ENCODE measurements at regions not wholly inside any gene's neighbourhood (a gene's known extent, or its start where the extent isn't known, plus 50 kb on each side); places are given as distances from the start of the nearest gene placed in this dataset.

DNA sequence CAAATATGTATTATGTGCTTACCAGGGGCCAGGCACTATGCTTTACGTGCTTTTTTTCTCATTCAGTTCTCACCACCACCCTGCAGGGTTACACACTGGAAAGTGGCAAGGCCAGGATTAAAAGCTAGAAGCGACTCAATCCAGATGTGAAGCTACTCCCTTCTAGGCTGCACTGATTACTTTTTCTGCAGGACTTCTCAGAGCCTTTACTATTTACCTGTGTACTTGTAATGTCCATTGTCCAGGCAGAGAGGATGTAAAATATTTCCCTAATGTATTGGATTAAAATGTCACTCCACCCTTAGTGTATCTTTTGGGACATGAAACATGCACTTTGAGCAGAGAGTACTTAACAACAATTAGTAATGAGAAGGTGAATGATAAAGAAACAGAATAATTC is 287.5 kb upstream of the EEF2KMT start:
- H3K27me3 Mint-ChIP-seq: peaks cover 8% of the 10 kb centered on the region
- no peak for ATAC-seq (replicated peaks)
- peaks cover 7% of the 10 kb centered on the region for H3K9me3 Mint-ChIP-seq
- H3K36me3 Mint-ChIP-seq (ENCODE audit: low read depth): no peaks in the 10 kb centered on the region
- H3K27ac Mint-ChIP-seq: no peak overlapping the region
- H3K4me3 Mint-ChIP-seq: no peak overlapping the region
- H3K4me1 Mint-ChIP-seq: no peaks in the 10 kb centered on the region

DNA sequence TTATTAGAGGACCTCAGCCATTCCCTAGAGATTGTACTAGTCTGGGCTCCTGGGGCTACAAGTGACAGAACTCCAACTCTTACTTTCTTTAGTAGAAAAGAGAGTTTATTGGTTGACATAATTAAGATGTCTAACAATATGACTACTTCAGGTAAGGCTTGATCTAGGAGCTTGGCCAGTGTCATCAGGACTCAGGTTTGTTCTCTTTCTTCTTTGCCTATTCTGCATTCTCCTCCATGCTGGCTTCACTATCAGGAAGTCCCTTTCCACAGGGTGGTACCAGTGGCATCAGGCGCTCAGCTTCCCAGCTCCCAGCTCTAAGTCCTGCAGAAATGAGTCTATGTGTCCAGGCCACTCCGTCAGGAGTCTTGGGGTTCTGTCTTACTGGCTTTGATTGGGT is 286.1 kb upstream of the EEF2KMT start:
- Mint-ChIP-seq H3K27ac (no peak overlapping the region), H3K4me1 (no peaks in the 10 kb centered on the region), H3K36me3 (ENCODE audit: low read depth) (no peaks in the 10 kb centered on the region), H3K27me3 (peaks cover 8% of the 10 kb centered on the region), H3K9me3 (peaks cover 7% of the 10 kb centered on the region), H3K4me3 (no peak overlapping the region)
- no peak for ATAC-seq (replicated peaks)

DNA sequence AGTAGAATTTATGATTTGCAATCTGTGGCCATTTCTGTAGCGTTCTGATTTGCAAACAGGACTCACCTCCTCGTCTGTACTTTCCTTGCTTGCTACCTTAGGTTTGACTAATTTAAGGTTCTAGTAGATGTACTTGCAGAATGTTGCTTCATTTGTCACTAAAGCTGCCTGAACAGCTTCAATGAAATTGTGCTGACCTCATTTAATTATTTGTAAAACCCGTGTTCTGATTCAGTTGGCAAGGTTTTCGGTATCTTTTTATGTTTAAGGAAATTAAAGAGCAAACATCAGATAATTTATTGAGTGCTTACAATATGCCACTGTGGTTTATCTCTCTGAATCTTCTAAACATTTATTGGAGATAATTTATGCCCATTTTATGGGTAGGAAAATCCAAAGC is 284.9 kb upstream of the EEF2KMT start:
- no peaks in the 10 kb centered on the region for H3K4me1 Mint-ChIP-seq
- H3K4me3 Mint-ChIP-seq: no peak overlapping the region
- no peak for ATAC-seq (replicated peaks)
- H3K36me3 Mint-ChIP-seq (ENCODE audit: low read depth): no peaks in the 10 kb centered on the region
- H3K27ac Mint-ChIP-seq: no peak overlapping the region
- peaks cover 7% of the 10 kb centered on the region for H3K9me3 Mint-ChIP-seq
- H3K27me3 Mint-ChIP-seq: peaks cover 7% of the 10 kb centered on the region

DNA sequence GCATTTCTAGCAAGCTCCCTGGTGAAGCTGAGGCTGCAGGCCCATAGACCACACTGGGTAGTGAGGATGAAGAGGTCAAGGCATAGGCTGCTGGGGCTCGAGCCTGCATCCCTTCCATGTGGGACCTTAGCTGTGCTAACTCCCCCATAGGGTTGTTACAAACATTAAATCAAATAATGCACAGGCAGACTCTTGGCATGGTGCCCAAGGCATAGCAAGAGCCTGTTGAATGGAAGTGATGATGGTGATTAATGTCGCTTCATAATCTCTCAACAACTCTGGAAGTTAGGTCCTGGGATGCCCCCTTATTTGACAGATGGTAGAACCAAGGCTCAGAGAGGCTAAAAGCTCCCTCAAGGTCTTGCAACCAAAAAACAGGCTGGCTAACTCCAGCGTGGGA is 283.9 kb upstream of the EEF2KMT start:
- ATAC-seq (replicated peaks): no peak
- no peaks in the 10 kb centered on the region for H3K4me1 Mint-ChIP-seq
- H3K27me3 Mint-ChIP-seq: peaks cover 13% of the 10 kb centered on the region
- no peak overlapping the region for H3K27ac Mint-ChIP-seq
- H3K4me3 Mint-ChIP-seq: no peak overlapping the region
- H3K9me3 Mint-ChIP-seq: peaks cover 7% of the 10 kb centered on the region
- no peaks in the 10 kb centered on the region for H3K36me3 Mint-ChIP-seq (ENCODE audit: low read depth)

DNA sequence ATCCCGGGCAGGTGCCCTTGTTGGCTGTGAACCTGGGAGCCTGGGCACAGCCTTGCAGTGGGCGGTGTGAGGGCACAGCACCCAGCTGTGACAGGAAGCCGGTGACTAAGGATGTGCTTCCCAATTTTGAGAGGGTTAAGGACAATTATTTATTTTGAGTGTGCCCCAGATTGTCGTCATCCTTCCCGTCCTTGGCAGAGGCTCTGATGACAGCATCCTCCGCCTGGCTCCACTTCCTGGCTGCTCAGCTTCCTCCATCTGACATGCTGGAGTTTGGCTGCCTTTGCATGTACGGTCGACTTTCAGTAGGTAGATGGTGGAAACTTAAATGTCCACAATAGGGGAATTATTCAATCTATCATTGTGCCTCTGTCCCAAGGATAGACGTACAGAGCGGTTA is 282.4 kb upstream of the EEF2KMT start:
- H3K36me3 Mint-ChIP-seq (ENCODE audit: low read depth): no peaks in the 10 kb centered on the region
- peaks cover 7% of the 10 kb centered on the region for H3K9me3 Mint-ChIP-seq
- no peak overlapping the region for H3K27ac Mint-ChIP-seq
- H3K27me3 Mint-ChIP-seq: peaks cover 23% of the 10 kb centered on the region
- no peak for ATAC-seq (replicated peaks)
- H3K4me3 Mint-ChIP-seq: no peak overlapping the region
- H3K4me1 Mint-ChIP-seq: no peaks in the 10 kb centered on the region

DNA sequence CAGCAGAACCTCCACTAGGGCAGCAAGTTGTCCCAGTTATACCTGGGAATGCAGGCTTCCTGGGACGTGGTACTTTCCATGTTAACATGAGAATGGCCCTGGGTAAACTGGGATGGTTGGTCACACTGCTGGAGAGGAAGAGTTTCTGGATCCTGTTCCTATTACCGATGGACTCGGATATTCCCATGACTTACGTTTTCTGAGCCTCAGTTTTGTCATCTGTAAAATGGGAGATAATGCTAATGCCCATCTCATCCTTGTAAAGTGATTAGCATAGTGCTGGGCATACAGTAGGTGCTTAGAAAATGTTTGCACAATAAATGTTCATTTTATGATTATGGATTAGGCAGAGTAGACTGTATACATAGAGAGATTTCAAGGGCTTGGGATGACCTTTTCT is 280.9 kb upstream of the EEF2KMT start:
- Mint-ChIP-seq H3K36me3 (ENCODE audit: low read depth) (no peaks in the 10 kb centered on the region), H3K27me3 (peaks cover 20% of the 10 kb centered on the region)

DNA sequence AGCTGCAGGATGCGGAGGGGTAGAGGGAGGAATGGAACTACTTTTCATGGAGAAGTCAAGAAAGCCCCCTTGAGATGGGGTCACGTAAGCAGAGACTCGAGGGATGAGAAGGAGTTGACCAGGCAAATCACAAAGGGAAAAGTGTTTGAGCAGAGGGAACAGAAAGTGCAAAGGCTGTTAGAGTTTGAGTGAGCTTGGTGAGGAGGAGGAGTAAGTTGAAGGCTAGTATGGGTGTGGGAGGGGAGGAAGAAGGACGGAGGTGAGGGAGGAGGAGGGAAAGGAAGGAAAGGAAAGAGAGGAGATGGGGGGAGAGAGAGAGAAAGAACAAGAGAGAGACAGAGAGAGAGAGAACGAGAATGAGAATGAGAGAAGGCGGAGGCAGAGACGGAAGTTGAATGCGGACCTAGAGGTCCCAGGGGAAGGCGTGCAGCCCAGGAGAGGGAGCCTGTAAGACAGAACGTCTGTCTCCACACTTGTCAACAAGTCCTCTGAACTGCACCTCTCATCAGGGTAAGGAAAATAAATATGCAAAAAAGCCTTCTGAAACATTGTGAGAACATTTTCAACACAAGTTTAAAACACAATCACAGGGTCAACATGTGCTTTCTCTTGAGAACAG is 279.8 kb upstream of the EEF2KMT start:
- Mint-ChIP-seq H3K36me3 (ENCODE audit: low read depth) (no peaks in the 10 kb centered on the region), H3K9me3 (no peaks in the 10 kb centered on the region), H3K27ac (no peak overlapping the region), H3K4me1 (no peaks in the 10 kb centered on the region), H3K27me3 (peaks cover 26% of the 10 kb centered on the region), H3K4me3 (no peak overlapping the region)
- ATAC-seq (replicated peaks): no peak

More for the DNA sequence above, 280.9 kb upstream of the EEF2KMT start:
- H3K27ac Mint-ChIP-seq: no peak overlapping the region
- H3K4me3 Mint-ChIP-seq: no peak overlapping the region
- H3K4me1 Mint-ChIP-seq: no peaks in the 10 kb centered on the region
- ATAC-seq (replicated peaks): no peak
- no peaks in the 10 kb centered on the region for H3K9me3 Mint-ChIP-seq

DNA sequence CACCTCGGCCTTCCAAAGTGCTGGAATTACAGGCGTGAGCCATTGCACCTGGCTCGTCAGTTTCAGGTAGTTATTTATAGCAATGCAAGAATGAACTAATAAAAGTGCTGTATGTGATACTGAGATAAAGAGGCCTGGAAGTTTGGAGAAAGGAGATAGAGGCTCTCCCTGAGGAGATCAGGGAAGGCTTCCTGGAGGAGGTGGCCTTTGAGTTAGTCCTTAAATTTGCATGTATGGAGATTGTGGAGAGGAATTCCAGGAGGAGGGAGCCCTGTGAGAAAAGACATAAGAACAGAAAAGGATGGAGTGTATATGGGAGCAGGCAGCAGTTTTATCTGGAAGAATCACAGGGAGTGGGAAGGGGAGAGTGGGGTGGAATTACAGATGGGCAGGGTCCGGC is 276.6 kb upstream of the EEF2KMT start:
- Mint-ChIP-seq H3K27ac (no peak overlapping the region), H3K9me3 (no peaks in the 10 kb centered on the region), H3K4me1 (no peaks in the 10 kb centered on the region), H3K36me3 (ENCODE audit: low read depth) (no peaks in the 10 kb centered on the region), H3K4me3 (no peak overlapping the region), H3K27me3 (peaks cover 35% of the 10 kb centered on the region)
- no peak for ATAC-seq (replicated peaks)

DNA sequence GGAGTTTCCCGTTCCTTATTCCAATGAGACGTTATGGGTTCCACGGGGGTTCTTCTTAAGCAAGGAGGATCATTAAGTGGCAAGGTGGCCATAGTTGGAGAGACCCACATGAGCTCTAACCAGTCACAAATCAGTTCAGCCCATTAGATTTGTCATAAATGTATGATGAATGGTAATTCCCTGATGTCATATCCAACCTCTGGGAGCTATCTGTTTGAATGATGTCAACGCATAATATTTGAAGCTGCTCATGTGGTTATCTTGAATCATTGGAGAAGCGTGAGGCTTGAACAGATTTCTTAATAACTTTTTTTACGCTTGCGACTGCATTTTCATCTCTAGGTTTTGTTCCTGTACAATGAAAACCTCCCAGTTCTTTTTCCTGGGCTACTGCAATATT is 270.4 kb upstream of the EEF2KMT start:
- H3K4me3 Mint-ChIP-seq: no peak overlapping the region
- no peaks in the 10 kb centered on the region for H3K4me1 Mint-ChIP-seq
- peaks cover 14% of the 10 kb centered on the region for H3K27me3 Mint-ChIP-seq
- no peak overlapping the region for H3K27ac Mint-ChIP-seq
- H3K9me3 Mint-ChIP-seq: no peaks in the 10 kb centered on the region
- no peak for ATAC-seq (replicated peaks)
- no peaks in the 10 kb centered on the region for H3K36me3 Mint-ChIP-seq (ENCODE audit: low read depth)

DNA sequence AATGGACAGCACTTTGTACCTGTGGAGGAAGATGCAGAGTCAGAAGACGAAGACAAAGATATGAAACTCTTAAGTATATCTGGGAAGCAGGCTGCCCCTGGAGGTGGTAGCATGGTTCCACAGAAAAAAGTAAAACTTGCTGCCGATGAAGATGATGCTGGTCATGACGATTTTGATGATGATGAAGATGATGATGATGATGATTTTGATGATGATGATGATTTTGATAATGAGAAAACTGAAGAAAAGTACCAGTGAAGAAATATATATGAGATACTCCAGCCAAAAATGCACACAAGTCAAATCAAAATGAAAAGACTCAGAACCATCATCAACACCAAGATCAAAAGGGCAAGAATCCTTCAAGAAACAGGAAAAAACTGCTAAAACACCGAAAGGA is 268.5 kb upstream of the EEF2KMT start:
- Mint-ChIP-seq H3K4me3 (no peak overlapping the region), H3K9me3 (no peaks in the 10 kb centered on the region), H3K27ac (no peak overlapping the region), H3K4me1 (no peaks in the 10 kb centered on the region), H3K36me3 (ENCODE audit: low read depth) (no peaks in the 10 kb centered on the region), H3K27me3 (peaks cover 9% of the 10 kb centered on the region)
- no peak for ATAC-seq (replicated peaks)

DNA sequence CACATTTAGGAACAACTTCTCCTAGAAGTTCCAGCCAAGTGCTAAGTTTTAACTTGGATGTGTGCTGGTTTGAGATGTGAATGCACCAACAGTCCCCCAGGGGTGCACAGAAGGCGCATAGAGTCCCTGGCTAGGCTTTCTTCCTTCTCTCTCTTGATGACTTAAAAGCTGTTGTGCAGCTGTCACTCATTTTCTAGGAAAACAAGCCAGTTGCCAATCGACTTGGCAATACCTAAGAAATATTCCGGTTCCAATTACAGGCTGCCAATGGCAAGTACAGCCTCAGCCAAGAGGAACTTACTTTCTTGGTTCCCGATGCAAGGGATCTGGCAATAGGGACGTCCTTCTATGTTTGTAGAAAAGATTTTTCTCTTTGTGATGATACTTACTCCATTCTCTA is 266.6 kb upstream of the EEF2KMT start:
- no peaks in the 10 kb centered on the region for H3K36me3 Mint-ChIP-seq (ENCODE audit: low read depth)
- ATAC-seq (replicated peaks): no peak
- no peaks in the 10 kb centered on the region for H3K4me1 Mint-ChIP-seq
- H3K27ac Mint-ChIP-seq: no peak overlapping the region
- no peak overlapping the region for H3K4me3 Mint-ChIP-seq
- peaks cover 4% of the 10 kb centered on the region for H3K27me3 Mint-ChIP-seq
- no peaks in the 10 kb centered on the region for H3K9me3 Mint-ChIP-seq

DNA sequence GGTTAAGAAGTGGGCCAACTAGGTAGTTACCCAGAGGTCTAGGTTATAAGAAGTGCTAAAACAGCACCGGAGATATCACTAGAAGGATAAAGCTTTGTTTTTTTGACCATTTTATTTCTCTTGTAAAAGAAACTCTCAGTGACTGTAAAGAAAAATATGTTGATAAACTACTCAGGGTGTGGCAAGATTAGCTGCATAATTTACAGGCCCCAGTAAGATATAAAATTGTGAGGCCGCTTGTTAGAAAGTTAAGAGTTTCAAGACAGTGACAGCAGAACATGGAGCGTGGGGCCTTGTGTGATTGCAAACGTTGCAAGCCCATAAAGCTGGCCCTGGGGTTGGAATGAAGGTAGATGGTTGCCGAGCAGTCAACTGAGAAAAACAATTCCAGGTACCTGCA is 263.7 kb upstream of the EEF2KMT start:
- ATAC-seq (replicated peaks): no peak
- H3K4me1 Mint-ChIP-seq: no peaks in the 10 kb centered on the region
- H3K36me3 Mint-ChIP-seq (ENCODE audit: low read depth): no peaks in the 10 kb centered on the region
- no peak overlapping the region for H3K27ac Mint-ChIP-seq
- no peak overlapping the region for H3K4me3 Mint-ChIP-seq
- H3K9me3 Mint-ChIP-seq: no peaks in the 10 kb centered on the region
- peaks cover 4% of the 10 kb centered on the region for H3K27me3 Mint-ChIP-seq

DNA sequence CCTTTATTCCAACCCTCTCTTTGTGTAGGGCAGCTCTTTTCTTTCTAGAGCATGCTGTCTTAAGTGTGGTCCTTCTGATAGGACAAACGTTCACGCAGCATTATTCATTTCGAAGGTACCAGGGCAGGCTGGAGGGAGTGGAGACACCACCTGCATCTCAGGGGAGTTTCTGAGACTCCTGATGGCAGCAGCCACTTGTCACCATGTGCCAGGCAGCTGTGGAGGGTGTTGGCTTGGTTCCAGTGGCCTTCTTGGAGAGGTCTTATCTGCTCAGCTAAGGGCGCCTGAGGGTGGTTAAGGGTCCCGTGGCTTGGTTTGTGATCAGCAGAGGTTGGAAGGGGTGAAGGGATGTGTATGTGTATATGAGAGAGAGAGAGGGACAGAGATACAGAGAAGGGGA is 257.1 kb upstream of the EEF2KMT start:
- Mint-ChIP-seq H3K27ac (no peak overlapping the region), H3K9me3 (no peaks in the 10 kb centered on the region), H3K4me1 (no peaks in the 10 kb centered on the region), H3K27me3 (peaks cover 8% of the 10 kb centered on the region), H3K36me3 (ENCODE audit: low read depth) (no peaks in the 10 kb centered on the region), H3K4me3 (no peak overlapping the region)
- ATAC-seq (replicated peaks): no peak

DNA sequence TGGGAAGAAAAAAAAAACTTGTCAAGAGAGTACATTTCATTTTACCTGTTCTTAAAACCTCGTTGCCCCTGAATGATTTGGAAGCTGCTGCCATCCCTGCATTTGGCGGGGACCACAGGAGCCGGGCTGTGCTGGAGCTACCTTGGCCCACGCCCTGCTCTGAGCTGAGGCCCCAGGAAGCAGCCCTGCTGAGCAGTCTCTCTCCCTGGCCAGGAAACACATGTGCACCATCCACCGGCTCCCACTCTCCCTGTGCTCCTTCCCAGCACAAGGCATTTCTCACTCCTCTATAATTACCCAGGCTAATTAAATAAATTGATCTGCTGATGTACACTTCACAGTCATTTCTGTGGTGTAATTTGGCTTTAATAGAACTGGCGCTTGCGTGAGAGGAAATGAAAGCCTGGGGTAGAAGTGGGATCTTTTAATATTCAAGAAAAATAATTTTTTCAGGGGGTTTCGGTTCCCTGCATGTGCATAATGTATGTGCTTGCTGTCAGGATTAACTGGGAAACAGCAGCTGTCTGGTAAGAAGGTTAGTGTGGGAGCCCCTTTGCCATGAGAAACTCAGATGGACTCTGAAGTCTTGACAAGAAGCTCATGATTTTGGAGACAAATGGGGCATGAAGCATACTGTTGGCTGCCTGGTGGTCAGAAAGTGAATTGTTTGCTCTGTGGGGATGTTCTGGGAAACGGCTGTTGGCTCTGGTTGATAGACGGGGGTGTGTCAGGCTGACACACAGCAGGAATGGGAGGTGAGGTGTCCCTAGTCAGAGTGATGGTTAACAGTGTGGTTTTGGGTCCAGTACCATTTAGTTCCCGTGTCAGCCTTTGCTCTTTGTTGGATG is 252.3 kb upstream of the EEF2KMT start:
- Mint-ChIP-seq H3K9me3 (no peaks in the 10 kb centered on the region), H3K36me3 (ENCODE audit: low read depth) (no peaks in the 10 kb centered on the region), H3K4me1 (no peaks in the 10 kb centered on the region), H3K27ac (no peak overlapping the region), H3K4me3 (no peak overlapping the region), H3K27me3 (peaks cover 12% of the 10 kb centered on the region)
- no peak for ATAC-seq (replicated peaks)

DNA sequence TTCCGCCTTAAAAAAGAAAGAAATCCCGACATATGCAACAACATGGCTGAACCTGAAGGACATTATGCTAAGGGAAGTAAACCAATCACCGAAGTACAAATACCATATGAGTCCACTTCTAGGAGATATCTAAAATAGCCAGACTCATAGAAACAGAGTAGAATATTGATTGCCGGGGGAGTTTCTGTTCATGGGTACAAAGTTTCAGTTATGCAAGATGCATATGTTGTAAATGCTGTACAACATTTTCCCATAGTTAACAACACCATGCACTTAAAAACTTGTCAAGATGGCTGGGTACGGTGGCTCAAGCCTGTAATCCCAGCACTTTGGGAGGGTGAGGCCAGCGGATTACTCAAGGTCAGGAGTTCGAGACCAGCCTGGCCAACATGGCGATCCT is 251.5 kb upstream of the EEF2KMT start:
- H3K36me3 Mint-ChIP-seq (ENCODE audit: low read depth): no peaks in the 10 kb centered on the region
- H3K4me3 Mint-ChIP-seq: no peak overlapping the region
- no peaks in the 10 kb centered on the region for H3K4me1 Mint-ChIP-seq
- no peak for ATAC-seq (replicated peaks)
- H3K9me3 Mint-ChIP-seq: no peaks in the 10 kb centered on the region
- peaks cover 12% of the 10 kb centered on the region for H3K27me3 Mint-ChIP-seq
- H3K27ac Mint-ChIP-seq: no peak overlapping the region
